H1 (cell line): ENCODE measurements at regions not wholly inside any gene's neighbourhood (a gene's known extent, or its start where the extent isn't known, plus 50 kb on each side); places are given as distances from the start of the nearest gene placed in this dataset.

ENCODE experiments used
- CTCF ChIA-PET: fragments of 300-600 bp; sonication (Branson Sonifier 250); formaldehyde crosslinking; loops from one replicate; lab custom pipeline; 2021; ENCODE audit not compliant: partially characterized antibody; lab: Charles Lee
- POLR2A ChIA-PET: fragments of 300-600 bp; sonication (Branson Sonifier 250); formaldehyde crosslinking; loops from one replicate; lab custom pipeline; 2021; ENCODE audit warnings: inconsistent platforms; ENCODE audit not compliant: partially characterized antibody; lab: Charles Lee
- DNase-seq, 2 experiments: peaks; one replicate each; pipeline versions ENCODE4 v3.0.0 to v3.0.0-alpha.2; 2010 to 2022; ENCODE audit warnings: low spot score in 2 of 2, low read depth in 1 of 2, mixed read lengths in 1 of 2
- FAIRE-seq: peaks from 2 replicates; lab custom pipeline; 2011; peaks lifted over from hg19 to GRCh38; lab: Jason Lieb, UNC
- H2AFZ ChIP-seq: 2 replicates; pipeline ENCODE4 v1.8.1; 2012; ENCODE audit warnings: low read length, inconsistent platforms
- H2AK5ac ChIP-seq: 2 replicates; pipeline ENCODE4 v1.6.1; 2013; ENCODE audit warnings: low read depth, low read length
- H2BK120ac ChIP-seq: replicated peaks from 2 replicates; pipeline ENCODE3; 2013; ENCODE audit warnings: low read depth, low read length, inconsistent platforms
- H2BK12ac ChIP-seq: 2 replicates; pipeline ENCODE4 v1.6.1; 2013; ENCODE audit warnings: low read depth, low read length
- H2BK15ac ChIP-seq: 2 replicates; pipeline ENCODE4 v1.6.1; 2013; ENCODE audit warnings: low read length
- H2BK20ac ChIP-seq: 2 replicates; pipeline ENCODE4 v1.6.1; 2013; ENCODE audit warnings: low read length
- H2BK5ac ChIP-seq: 2 replicates; pipeline ENCODE4 v1.6.1; 2013; ENCODE audit warnings: low read depth, low read length
- H3K14ac ChIP-seq: 2 replicates; pipeline ENCODE4 v1.6.1; 2013; ENCODE audit warnings: inconsistent platforms; ENCODE audit not compliant: insufficient read length
- H3K18ac ChIP-seq: 2 replicates; pipeline ENCODE4 v1.6.1; 2013; ENCODE audit warnings: low read length; ENCODE audit errors: extremely low read depth
- H3K23ac ChIP-seq: 2 replicates; pipeline ENCODE4 v1.6.1; 2013; ENCODE audit warnings: inconsistent platforms; ENCODE audit not compliant: insufficient read length
- H3K23me2 ChIP-seq: 2 replicates; pipeline ENCODE4 v1.6.1; 2013; ENCODE audit warnings: low read depth, low read length
- H3K27ac ChIP-seq: 2 replicates; pipeline ENCODE4 v1.6.1; 2011; ENCODE audit warnings: low read depth, low read length, inconsistent platforms
- H3K27me3 ChIP-seq, 4 experiments: replicated peaks in 1 of 4; 1 replicate in 1 of 4; 2 replicates in 3 of 4; pipeline versions ENCODE4 v1.6.1 to v1.8.1; 2011 to 2013; ENCODE audit warnings: low read length in 3 of 4, mild to moderate bottlenecking in 3 of 4, inconsistent platforms in 2 of 4, mixed read lengths in 2 of 4, moderate library complexity in 1 of 4; ENCODE audit not compliant: control insufficient read depth in 3 of 4, insufficient read depth in 3 of 4; ENCODE audit errors: extremely low read depth in 1 of 4
- H3K36me3 ChIP-seq, 4 experiments: 2 replicates each; pipeline versions ENCODE4 v1.6.1 to v1.8.1; 2011 to 2013; ENCODE audit warnings: mild to moderate bottlenecking in 4 of 4, low read length in 3 of 4, moderate library complexity in 2 of 4, control low read depth in 1 of 4, inconsistent platforms in 1 of 4; ENCODE audit not compliant: insufficient read depth in 4 of 4, control insufficient read depth in 2 of 4
- H3K4ac ChIP-seq: replicated peaks from 2 replicates; pipeline ENCODE3; 2013; ENCODE audit warnings: low read length, low read depth, mixed read lengths, inconsistent platforms; ENCODE audit not compliant: insufficient read length
- H3K4me1 ChIP-seq, 4 experiments: replicated peaks in 1 of 4; 1 replicate in 1 of 4; 2 replicates in 3 of 4; pipeline versions ENCODE4 v1.6.1 to v1.8.1; 2011 to 2013; ENCODE audit warnings: low read length in 3 of 4, inconsistent platforms in 2 of 4, mixed read lengths in 1 of 4; ENCODE audit not compliant: insufficient read depth in 4 of 4, control insufficient read depth in 3 of 4
- H3K4me2 ChIP-seq, 2 experiments: 2 replicates each; pipeline versions ENCODE4 v1.6.1 to v1.8.1; 2011 to 2013; ENCODE audit warnings: low read depth in 2 of 2, low read length in 2 of 2, control low read depth in 1 of 2, inconsistent platforms in 1 of 2, mild to moderate bottlenecking in 1 of 2; ENCODE audit not compliant: insufficient read depth in 1 of 2
- H3K4me3 ChIP-seq, 4 experiments: fragments of 200-600, 300-600 bp in 1 of 4; sonication (generic), shearing (Covaris generic), sonication (Bioruptor Twin) in 1 of 4; 2 replicates each; pipeline versions ENCODE4 v1.5.1 to v1.8.1; 2011 to 2016; ENCODE audit warnings: low read length in 4 of 4, low read depth in 3 of 4, control low read depth in 2 of 4, inconsistent platforms in 2 of 4, mild to moderate bottlenecking in 2 of 4, mixed read lengths in 1 of 4, moderate library complexity in 1 of 4; ENCODE audit not compliant: insufficient read depth in 2 of 4; ENCODE audit errors: extremely low read depth in 1 of 4
- H3K56ac ChIP-seq: replicated peaks from 2 replicates; pipeline ENCODE3; 2013; ENCODE audit warnings: low read depth, mild to moderate bottlenecking, mixed read lengths, low read length, inconsistent platforms; ENCODE audit not compliant: insufficient read length
- H3K79me1 ChIP-seq: 2 replicates; pipeline ENCODE4 v1.6.1; 2013; ENCODE audit warnings: low read depth, low read length, control low read depth
- H3K79me2 ChIP-seq, 2 experiments: 2 replicates each; pipeline versions ENCODE4 v1.6.1 to v1.8.1; 2012 to 2013; ENCODE audit warnings: low read length in 2 of 2, mild to moderate bottlenecking in 2 of 2, inconsistent platforms in 1 of 2; ENCODE audit not compliant: insufficient read depth in 2 of 2, control insufficient read depth in 1 of 2
- H3K9ac ChIP-seq, 4 experiments: replicated peaks in 1 of 4; 1 replicate in 1 of 4; 2 replicates in 3 of 4; pipeline versions ENCODE4 v1.6.1 to v1.8.1; 2011 to 2013; ENCODE audit warnings: low read depth in 3 of 4, low read length in 3 of 4, control low read depth in 2 of 4, mild to moderate bottlenecking in 2 of 4, moderate library complexity in 2 of 4, inconsistent platforms in 1 of 4; ENCODE audit errors: extremely low read depth in 1 of 4
- H3K9me3 ChIP-seq, 2 experiments: 2 replicates each; pipeline versions ENCODE4 v1.6.1 to v1.8.1; 2012 to 2013; ENCODE audit warnings: mild to moderate bottlenecking in 2 of 2, moderate library complexity in 2 of 2, control low read depth in 1 of 2, inconsistent platforms in 1 of 2, low read depth in 1 of 2, low read length in 1 of 2, mixed read lengths in 1 of 2; ENCODE audit not compliant: insufficient read depth in 2 of 2
- H4K20me1 ChIP-seq, 2 experiments: replicated peaks in 1 of 2; 2 replicates each; pipeline versions ENCODE3 to v1.8.1; 2011 to 2013; ENCODE audit warnings: inconsistent platforms in 2 of 2, low read length in 2 of 2, mild to moderate bottlenecking in 1 of 2; ENCODE audit not compliant: insufficient read depth in 2 of 2, control insufficient read depth in 1 of 2
- H4K5ac ChIP-seq: 2 replicates; pipeline ENCODE4 v1.6.1; 2013; ENCODE audit warnings: low read length, low read depth, mixed read lengths, inconsistent platforms; ENCODE audit not compliant: insufficient read length
- H4K8ac ChIP-seq: 2 replicates; pipeline ENCODE4 v1.8.0; 2013; ENCODE audit warnings: mild to moderate bottlenecking, moderate library complexity, low read length, inconsistent platforms; ENCODE audit not compliant: insufficient read depth; ENCODE audit errors: extremely low read depth
- H4K91ac ChIP-seq: replicated peaks from 2 replicates; pipeline ENCODE3; 2013; ENCODE audit warnings: low read length, mixed read lengths, inconsistent platforms; ENCODE audit not compliant: insufficient read length
- BCL11A ChIP-seq, 2 experiments: IDR thresholded peaks; one replicate each; pipeline ENCODE4 v1.6.1; 2011; ENCODE audit warnings: low read depth in 2 of 2, low read length in 2 of 2, mild to moderate bottlenecking in 2 of 2
- BRCA1 ChIP-seq: IDR thresholded peaks from 2 replicates; pipeline ENCODE4 v1.6.1; 2012; ENCODE audit warnings: low read depth, low read length, improper control_type of control experiment
- CBX5 ChIP-seq: fragments of 300-800, 300-1000 bp; sonication (generic); IDR thresholded peaks from 2 replicates; pipeline ENCODE4 v1.7.1; 2016; ENCODE audit warnings: antibody characterized with exemption, low read length, low read depth
- CBX8 ChIP-seq: fragments of 300-800, 300-1000 bp; sonication (generic); IDR thresholded peaks from 2 replicates; pipeline ENCODE4 v1.7.1; 2016; ENCODE audit warnings: low read depth, low read length, borderline replicate concordance
- CEBPB ChIP-seq: IDR thresholded peaks from 2 replicates; pipeline ENCODE4 v1.6.1; 2012; ENCODE audit warnings: low read depth, low read length
- CREB1 ChIP-seq: IDR thresholded peaks from 2 replicates; pipeline ENCODE4 v1.6.1; 2012; ENCODE audit warnings: inconsistent platforms
- EZH2 ChIP-seq: fragments of 200-600 bp; sonication (generic); IDR thresholded peaks from 2 replicates; pipeline ENCODE4 v1.7.1; 2012; ENCODE audit warnings: low read depth, mild to moderate bottlenecking, moderate library complexity, low read length, inconsistent platforms; ENCODE audit not compliant: severe bottlenecking
- FOSL1 ChIP-seq: IDR thresholded peaks from 2 replicates; pipeline ENCODE4 v1.6.1; 2011; ENCODE audit warnings: mild to moderate bottlenecking, low read depth, low read length, moderate library complexity; ENCODE audit not compliant: insufficient read depth
- HDAC6 ChIP-seq: IDR thresholded peaks from one replicate; pipeline ENCODE4 v1.7.1; 2012; ENCODE audit warnings: low read depth, mild to moderate bottlenecking, inconsistent platforms, low read length, moderate library complexity
- JUN ChIP-seq: IDR thresholded peaks from 2 replicates; pipeline ENCODE4 v1.6.1; 2011; ENCODE audit warnings: low read depth, mild to moderate bottlenecking, improper control_type of control experiment, low read length
- JUND ChIP-seq: IDR thresholded peaks from 2 replicates; pipeline ENCODE4 v1.6.1; 2011; ENCODE audit warnings: mild to moderate bottlenecking, improper control_type of control experiment, low read length
- POLR2AphosphoS5 ChIP-seq: IDR thresholded peaks from 2 replicates; pipeline ENCODE4 v1.6.1; 2011; ENCODE audit warnings: low read depth, low read length
- SRF ChIP-seq: IDR thresholded peaks from 2 replicates; pipeline ENCODE4 v1.6.1; 2011; ENCODE audit warnings: mild to moderate bottlenecking, low read depth, low read length, moderate library complexity
- TAF1 ChIP-seq: IDR thresholded peaks from 2 replicates; pipeline ENCODE4 v1.6.1; 2011; ENCODE audit warnings: mild to moderate bottlenecking, low read depth, low read length

GRCh38 chr9:115507148-115507547 is 389.2 kb upstream of the TNC start:
- ChIA-PET POLR2A (interaction anchor here (1.5 to 1.6 kb wide), 3 partner anchors 19 to 27 kb away, joined by 3 to 4 read pairs (median 3); no protein-coding TSS in a partner anchor), CTCF (interaction anchor here (1.5 kb wide), 1 partner anchor 18 kb away, joined by 4 read pairs; no protein-coding TSS in a partner anchor)
- Histone ChIP-seq H3K23me2 (no peaks in the 10 kb centered on the region), H3K4me1 (no peaks in the 10 kb centered on the region), H2AFZ (no peak overlapping the region), H3K18ac (no peak overlapping the region), H2BK20ac (no peak overlapping the region), H4K20me1 (no peaks in the 10 kb centered on the region), H2AK5ac (no peak overlapping the region), H3K4me2 (no peak overlapping the region), H3K23ac (no peak overlapping the region), H3K4ac (no peak overlapping the region), H3K9ac (no peak overlapping the region), H3K27me3 (no peaks in the 10 kb centered on the region), H2BK12ac (no peak overlapping the region), H3K9me3 (no peaks in the 10 kb centered on the region), H2BK5ac (no peak overlapping the region), H3K14ac (no peak overlapping the region), H2BK120ac (no peak overlapping the region), H3K79me2 (no peaks in the 10 kb centered on the region), H4K91ac (no peak overlapping the region), H3K56ac (no peak overlapping the region), H3K36me3 (no peaks in the 10 kb centered on the region; a peak in 3 of 8 replicates), H2BK15ac (no peak overlapping the region), H3K4me3 (no peak overlapping the region), H4K8ac (no peak overlapping the region), H3K27ac (no peak overlapping the region), H3K79me1 (no peaks in the 10 kb centered on the region), H4K5ac (no peak overlapping the region)
- TF ChIP-seq BCL11A (IDR thresholded peaks at IDR 0.05; ENCODE audit: low read depth in 2 of 2, low read length in 2 of 2) (no peak), POLR2AphosphoS5 (no peak; the same call in 1 of the 2 replicates), CEBPB (no peak), JUN (no peak), CREB1 (no peak), CBX5 (no peak), HDAC6 (no peak), SRF (no peak), FOSL1 (no peak), JUND (no peak), BRCA1 (no peak), TAF1 (no peak), EZH2 (no peak), CBX8 (no peak)
- no peak for FAIRE-seq
- DNase-seq: no peak
